ENCODE measurements at regions not wholly inside any gene's neighbourhood (a gene's known extent, or its start where the extent isn't known, plus 50 kb on each side); places are given as distances from the start of the nearest gene placed in this dataset.

DNA sequence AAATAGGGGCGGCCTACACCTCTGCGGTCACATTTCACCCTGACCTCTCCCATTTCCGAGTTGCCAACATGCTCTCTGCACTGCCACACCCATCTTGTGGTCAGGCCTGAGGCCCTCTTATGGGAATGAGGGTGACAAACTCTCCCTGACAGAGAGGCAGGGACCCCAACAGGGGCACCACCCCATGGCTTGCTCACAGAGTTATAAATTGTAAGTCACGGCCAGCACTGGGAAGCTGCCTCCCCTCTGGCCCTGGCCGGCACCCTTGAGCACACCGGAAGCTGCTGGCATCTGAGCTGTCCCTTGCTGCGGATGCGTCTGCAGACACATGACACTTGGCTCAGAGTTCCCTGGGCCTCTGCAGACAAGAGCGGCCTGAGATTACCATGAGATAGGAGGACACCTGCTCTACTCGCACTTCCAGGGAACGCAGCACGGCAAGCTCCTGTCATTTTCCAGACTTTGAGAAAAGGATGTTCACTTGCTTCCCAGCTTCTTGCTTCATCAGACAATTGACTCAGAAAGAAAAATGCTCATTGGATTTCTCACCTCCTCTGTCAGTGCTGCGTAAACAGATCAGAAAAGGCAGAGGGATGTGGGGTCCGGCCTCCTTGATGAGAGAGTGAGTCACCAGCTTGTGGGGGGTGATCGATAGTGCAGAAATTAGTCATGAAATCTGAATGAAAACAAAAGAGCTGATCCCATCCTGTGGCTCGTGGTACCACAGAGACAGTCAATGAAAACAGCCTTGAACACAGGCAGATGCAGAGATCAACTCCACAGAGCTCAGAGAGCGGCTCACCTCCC lies 269.8 kb downstream of the SYK start:
- 72 to 82% (median 73%) methylated on average over 17 of the region's 17 CpGs for WGBS, 3 donors
- Histone ChIP-seq H3K9me3 (no peaks in the 10 kb centered on the region), H3K4me1 (ENCODE audit: insufficient read depth) (no peaks in the 10 kb centered on the region), H3K36me3 (no peaks in the 10 kb centered on the region), H3K27ac (no peak overlapping the region), H3K4me3 (no peak overlapping the region), H3K27me3 (no peaks in the 10 kb centered on the region)
- no peak for DNase-seq
- intact Hi-C loops (cut with DNase I) = no loop called here
- TF ChIP-seq EP300 (IDR thresholded peaks at IDR 0.05) = no peak
- TF ChIP-seq POLR2A (IDR thresholded peaks at IDR 0.05) = no peak
- TF ChIP-seq, protein P1, sequence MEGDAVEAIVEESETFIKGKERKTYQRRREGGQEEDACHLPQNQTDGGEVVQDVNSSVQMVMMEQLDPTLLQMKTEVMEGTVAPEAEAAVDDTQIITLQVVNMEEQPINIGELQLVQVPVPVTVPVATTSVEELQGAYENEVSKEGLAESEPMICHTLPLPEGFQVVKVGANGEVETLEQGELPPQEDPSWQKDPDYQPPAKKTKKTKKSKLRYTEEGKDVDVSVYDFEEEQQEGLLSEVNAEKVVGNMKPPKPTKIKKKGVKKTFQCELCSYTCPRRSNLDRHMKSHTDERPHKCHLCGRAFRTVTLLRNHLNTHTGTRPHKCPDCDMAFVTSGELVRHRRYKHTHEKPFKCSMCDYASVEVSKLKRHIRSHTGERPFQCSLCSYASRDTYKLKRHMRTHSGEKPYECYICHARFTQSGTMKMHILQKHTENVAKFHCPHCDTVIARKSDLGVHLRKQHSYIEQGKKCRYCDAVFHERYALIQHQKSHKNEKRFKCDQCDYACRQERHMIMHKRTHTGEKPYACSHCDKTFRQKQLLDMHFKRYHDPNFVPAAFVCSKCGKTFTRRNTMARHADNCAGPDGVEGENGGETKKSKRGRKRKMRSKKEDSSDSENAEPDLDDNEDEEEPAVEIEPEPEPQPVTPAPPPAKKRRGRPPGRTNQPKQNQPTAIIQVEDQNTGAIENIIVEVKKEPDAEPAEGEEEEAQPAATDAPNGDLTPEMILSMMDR (IDR thresholded peaks at IDR 0.05) = no peak

DNA sequence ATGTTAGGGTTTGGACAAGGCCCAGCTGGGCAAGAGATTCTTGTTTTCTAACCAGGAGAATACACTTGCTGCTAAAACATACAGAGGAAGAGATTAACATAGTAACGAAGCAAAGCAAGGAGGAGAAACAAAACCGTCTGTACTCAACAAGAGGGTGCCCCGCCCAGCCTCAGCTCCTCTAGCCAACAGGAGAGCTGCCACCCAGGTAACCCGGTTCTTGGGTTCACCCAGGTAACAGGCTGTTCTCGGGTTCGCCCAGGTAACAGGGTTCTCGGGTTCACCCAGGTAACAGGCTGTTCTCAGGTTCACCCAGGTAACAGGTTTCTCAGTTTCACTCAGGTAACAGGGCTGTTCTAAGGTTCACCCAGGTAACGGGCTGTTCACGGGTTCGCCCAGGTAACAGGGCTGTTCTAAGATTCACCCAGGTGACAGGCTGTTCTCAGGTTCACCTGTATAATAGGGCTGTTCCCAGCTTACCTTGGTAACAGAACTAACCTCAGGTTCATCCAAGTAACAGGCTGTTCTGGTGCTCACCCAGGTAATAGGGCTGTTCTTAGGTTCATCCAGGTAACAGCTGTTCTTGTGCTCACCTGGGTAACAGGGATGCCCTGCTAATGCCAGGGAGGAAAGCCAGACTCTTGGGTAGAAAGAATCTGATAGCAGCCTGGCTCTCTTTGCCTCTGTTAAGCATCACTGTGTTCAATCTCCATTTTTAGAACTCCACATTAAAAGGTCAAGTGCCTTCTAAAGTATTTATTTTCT lies 271.6 kb downstream of the SYK start:
- TF ChIP-seq POLR2A (IDR thresholded peaks at IDR 0.05) = no peak
- no peak for TF ChIP-seq EP300 (IDR thresholded peaks at IDR 0.05)
- TF ChIP-seq, protein P1 (IDR thresholded peaks at IDR 0.05) = no peak
- intact Hi-C loops (cut with DNase I) = no loop called here
- Histone ChIP-seq H3K27me3 (no peaks in the 10 kb centered on the region), H3K27ac (no peak overlapping the region), H3K4me3 (no peak overlapping the region), H3K4me1 (ENCODE audit: insufficient read depth) (no peaks in the 10 kb centered on the region), H3K9me3 (no peaks in the 10 kb centered on the region), H3K36me3 (no peaks in the 10 kb centered on the region)
- no peak for DNase-seq
- 72 to 75% (median 73%) methylated on average over 10 of the region's 10 CpGs for whole genome bisulfite sequencing, 3 donors

DNA sequence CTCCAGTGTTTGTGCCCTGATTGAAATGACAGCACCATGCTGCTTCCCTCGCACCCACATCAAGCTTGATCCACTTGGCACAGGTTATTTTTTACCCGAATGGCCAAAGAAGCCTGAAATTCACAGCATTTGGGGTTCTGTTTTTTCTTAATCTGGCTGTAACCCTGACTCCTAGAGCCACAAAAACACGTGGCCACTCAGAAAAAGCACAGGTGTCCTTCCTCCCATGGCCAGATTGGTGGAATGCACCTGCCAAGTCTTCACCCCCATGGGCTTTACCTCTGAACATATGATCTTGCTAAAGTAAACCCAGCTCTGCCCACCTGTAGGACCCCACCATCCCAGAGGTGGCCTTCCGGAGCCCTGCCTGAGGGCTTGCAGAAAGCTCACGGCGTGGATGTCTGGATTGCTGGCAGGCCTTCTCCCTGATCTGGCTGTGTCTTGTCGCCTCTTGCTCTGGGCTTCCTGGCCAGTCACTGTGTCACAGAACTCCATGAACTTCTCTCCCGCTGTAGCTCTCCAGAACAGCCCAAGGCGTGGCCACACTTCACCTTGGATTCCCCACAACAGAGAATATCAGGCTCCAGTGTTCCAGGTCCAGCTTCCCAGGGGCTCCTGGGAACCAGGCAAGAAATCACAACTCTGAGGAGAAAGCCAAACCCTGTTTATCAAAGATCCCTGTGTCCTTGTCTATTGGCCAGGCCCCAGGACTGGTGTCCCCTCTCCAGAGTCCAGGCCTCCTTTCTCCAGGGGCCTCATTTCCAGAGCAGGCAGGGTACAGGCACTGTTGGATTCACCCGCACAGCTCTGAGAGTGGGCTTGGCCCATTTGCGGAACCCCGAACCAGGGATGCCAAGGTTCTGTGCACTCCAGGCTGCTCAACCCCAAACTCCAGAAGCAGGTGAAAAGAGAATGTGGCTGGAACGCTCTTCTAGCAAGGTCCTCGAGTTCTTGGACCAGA lies 272.5 kb downstream of the SYK start:
- no peak overlapping the region for H3K27ac ChIP-seq
- WGBS, 3 donors = 90 to 94% (median 93%) methylated on average over 14 of the region's 14 CpGs
- H3K36me3 ChIP-seq = no peaks in the 10 kb centered on the region
- no peak for DNase-seq
- H3K4me3 ChIP-seq = no peak overlapping the region
- no peaks in the 10 kb centered on the region for H3K9me3 ChIP-seq
- H3K4me1 ChIP-seq (ENCODE audit: insufficient read depth) = no peaks in the 10 kb centered on the region
- TF ChIP-seq POLR2A (IDR thresholded peaks at IDR 0.05) = no peak
- TF ChIP-seq EP300 (IDR thresholded peaks at IDR 0.05) = no peak
- TF ChIP-seq, protein P1 (IDR thresholded peaks at IDR 0.05) = no peak
- intact Hi-C loops (cut with DNase I) = no loop called here
- H3K27me3 ChIP-seq = no peaks in the 10 kb centered on the region

DNA sequence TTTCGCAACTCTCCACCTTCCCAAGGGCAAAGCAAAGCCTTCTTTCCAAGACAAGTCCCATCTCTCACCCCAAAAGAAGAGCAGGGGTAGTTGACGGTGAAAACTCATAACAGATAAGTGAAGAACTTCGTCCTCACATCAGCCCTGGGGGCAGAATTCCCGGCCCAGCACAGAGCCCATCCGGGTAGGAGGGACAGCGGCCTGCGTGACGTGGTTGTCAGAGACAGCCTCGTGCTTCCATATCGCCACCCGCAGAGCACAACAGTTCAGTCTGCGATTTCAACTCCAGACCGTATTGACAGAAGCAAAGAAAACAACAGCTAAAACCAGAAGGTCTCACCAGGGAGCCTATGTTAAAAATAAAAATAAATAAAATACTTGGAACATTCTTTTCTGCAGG lies 273.2 kb downstream of the SYK start:
- TF ChIP-seq, protein P1 (IDR thresholded peaks at IDR 0.05) = no peak
- TF ChIP-seq EP300 (IDR thresholded peaks at IDR 0.05) (no peak), POLR2A (IDR thresholded peaks at IDR 0.05) (no peak)
- H3K9me3 ChIP-seq = no peaks in the 10 kb centered on the region
- H3K4me3 ChIP-seq = no peak overlapping the region
- H3K27ac ChIP-seq = no peak overlapping the region
- WGBS, 3 donors = 78 to 83% (median 80%) methylated on average over 13 of the region's 13 CpGs
- intact Hi-C loops (cut with DNase I) = no loop called here
- H3K4me1 ChIP-seq (ENCODE audit: insufficient read depth) = no peaks in the 10 kb centered on the region
- DNase-seq = no peak
- no peaks in the 10 kb centered on the region for H3K27me3 ChIP-seq
- no peaks in the 10 kb centered on the region for H3K36me3 ChIP-seq

All from ovary (tissue), 7 donors.